BLaER1 treated with 17β-estradiol and CSF1 and Interleukin-3, amounts not matched to agents 10 nM and 100 nM (cell line): ENCODE measurements at regions not wholly inside any gene's neighbourhood (a gene's known extent, or its start where the extent isn't known, plus 50 kb on each side); places are given as distances from the start of the nearest gene placed in this dataset.

ENCODE experiments used
- H3K27ac ChIP-seq, 11 experiments: shearing (Covaris generic); formaldehyde crosslinking; 2 replicates each; pipeline ENCODE4 v1.8.1; 2022
- H3K27me3 ChIP-seq, 11 experiments: shearing (Covaris generic); formaldehyde crosslinking; 2 replicates each; pipeline ENCODE4 v1.8.1; 2022
- H3K36me3 ChIP-seq, 11 experiments: shearing (Covaris generic); formaldehyde crosslinking; 2 replicates each; pipeline ENCODE4 v1.8.1; 2022
- H3K4me1 ChIP-seq, 10 experiments: shearing (Covaris generic); formaldehyde crosslinking; 2 replicates each; pipeline ENCODE4 v1.8.1; 2022
- H3K4me2 ChIP-seq, 11 experiments: shearing (Covaris generic); formaldehyde crosslinking; 2 replicates each; pipeline ENCODE4 v1.8.1; 2022
- H3K4me3 ChIP-seq, 10 experiments: shearing (Covaris generic); formaldehyde crosslinking; 2 replicates each; pipeline ENCODE4 v1.8.1; 2022
- H3K9ac ChIP-seq, 11 experiments: shearing (Covaris generic); formaldehyde crosslinking; 2 replicates each; pipeline ENCODE4 v1.8.1; 2022
- H3K9me3 ChIP-seq, 11 experiments: shearing (Covaris generic); formaldehyde crosslinking; replicated peaks in 1 of 11; 2 replicates each; pipeline ENCODE4 v1.8.1; 2022
- H4K20me1 ChIP-seq, 11 experiments: shearing (Covaris generic); formaldehyde crosslinking; 2 replicates each; pipeline ENCODE4 v1.8.1; 2022
- Cebpa-rat ChIP-seq, 11 experiments: shearing (Covaris generic); IDR thresholded peaks; 2 replicates each; pipeline ENCODE4 v1.8.1; 2022

GRCh38 chr13:110037925-110038573, 251.7 kb upstream of the IRS2 start:
- no peak for TF ChIP-seq Cebpa-rat (IDR thresholded peaks at IDR 0.05)
- H3K9me3 ChIP-seq = peaks cover 0 to 40% (median 27%) of the 10 kb centered on the region in 11 experiments; a peak in 15 of 22 replicates
- H3K4me2 ChIP-seq = peak overlapping the region; percentile 34 to 71 (median 57)
- H3K36me3 ChIP-seq = peaks cover 0 to 16% (median 7%) of the 10 kb centered on the region in 11 experiments; a peak in 7 of 22 replicates
- H3K27me3 ChIP-seq = no peaks in the 10 kb centered on the region
- peaks cover 19 to 76% (median 50%) of the 10 kb centered on the region in 10 experiments for H3K4me1 ChIP-seq
- H3K4me3 ChIP-seq = no peak overlapping the region
- no peaks in the 10 kb centered on the region for H4K20me1 ChIP-seq
- H3K27ac ChIP-seq = no peak overlapping the region
- no peak overlapping the region for H3K9ac ChIP-seq

- H4K20me1 ChIP-seq = no peaks in the 10 kb centered on the region
Measured at GRCh38 chr13:110036060-110036459, 249.7 kb upstream of the IRS2 start.

GRCh38 chr13:110034031-110034549, 247.7 kb upstream of the IRS2 start:
- H4K20me1 ChIP-seq = no peaks in the 10 kb centered on the region
- H3K9ac ChIP-seq = peak overlapping the region in 2 of 11 experiments; percentile 29; a peak in 3 of 22 replicates
- no peak for TF ChIP-seq Cebpa-rat (IDR thresholded peaks at IDR 0.05)
- peak overlapping the region in 9 of 11 experiments; percentile 21 to 82 (median 57); a peak in 16 of 22 replicates for H3K4me2 ChIP-seq
- H3K36me3 ChIP-seq = peaks cover 0 to 43% (median 12%) of the 10 kb centered on the region in 11 experiments; a peak in 12 of 22 replicates
- peaks cover 10 to 78% (median 49%) of the 10 kb centered on the region in 10 experiments for H3K4me1 ChIP-seq
- H3K4me3 ChIP-seq = 0 out of 20 replicates have a peak overlapping the region, but pooled peaks of 1 of the 10 experiments have one; percentile 15
- peaks cover 4 to 67% (median 50%) of the 10 kb centered on the region in 11 experiments; a peak in 20 of 22 replicates for H3K9me3 ChIP-seq
- peak overlapping the region in 4 of 11 experiments; percentile 45 to 53 (median 47); a peak in 7 of 22 replicates for H3K27ac ChIP-seq
- no peaks in the 10 kb centered on the region for H3K27me3 ChIP-seq

More at GRCh38 chr13:110036060-110036459, 249.7 kb upstream of the IRS2 start:
- no peak overlapping the region for H3K4me3 ChIP-seq
- TF ChIP-seq Cebpa-rat (IDR thresholded peaks at IDR 0.05) = no peak
- no peaks in the 10 kb centered on the region for H3K27me3 ChIP-seq
- peaks cover 6 to 54% (median 45%) of the 10 kb centered on the region in 11 experiments; a peak in 20 of 22 replicates for H3K9me3 ChIP-seq
- peak overlapping the region in 3 of 11 experiments; percentile 10 to 49 (median 19); a peak in 2 of 22 replicates for H3K4me2 ChIP-seq
- no peak overlapping the region for H3K9ac ChIP-seq
- H3K36me3 ChIP-seq = peaks cover 0 to 36% (median 12%) of the 10 kb centered on the region in 11 experiments; a peak in 12 of 22 replicates
- H3K27ac ChIP-seq = no peak overlapping the region
- H3K4me1 ChIP-seq = peaks cover 10 to 72% (median 40%) of the 10 kb centered on the region in 10 experiments

GRCh38 chr13:110032969-110033368, 246.6 kb upstream of the IRS2 start:
- H3K4me2 ChIP-seq = peak overlapping the region in 3 of 11 experiments; percentile 46 to 82 (median 73); a peak in 3 of 22 replicates
- no peaks in the 10 kb centered on the region for H3K27me3 ChIP-seq
- H3K36me3 ChIP-seq = peaks cover 0 to 39% (median 12%) of the 10 kb centered on the region in 11 experiments; a peak in 12 of 22 replicates
- no peaks in the 10 kb centered on the region for H4K20me1 ChIP-seq
- peaks cover 3 to 67% (median 44%) of the 10 kb centered on the region in 11 experiments; a peak in 20 of 22 replicates for H3K9me3 ChIP-seq
- no peak overlapping the region for H3K4me3 ChIP-seq
- peaks cover 5 to 67% (median 39%) of the 10 kb centered on the region in 10 experiments for H3K4me1 ChIP-seq
- H3K27ac ChIP-seq = no peak overlapping the region
- H3K9ac ChIP-seq = no peak overlapping the region
- TF ChIP-seq Cebpa-rat (IDR thresholded peaks at IDR 0.05) = no peak

- Histone ChIP-seq H3K4me3 (no peak overlapping the region; a peak in 1 of 20 replicates), H3K27ac (no peak overlapping the region), H4K20me1 (no peaks in the 10 kb centered on the region), H3K27me3 (no peaks in the 10 kb centered on the region), H3K4me2 (peak overlapping the region in 7 of 11 experiments; percentile 7 to 57 (median 54); a peak in 13 of 22 replicates), H3K4me1 (peaks cover 0 to 45% (median 30%) of the 10 kb centered on the region in 10 experiments; a peak in 16 of 20 replicates), H3K9ac (no peak overlapping the region), H3K9me3 (peaks cover 3 to 63% (median 33%) of the 10 kb centered on the region in 11 experiments; a peak in 19 of 22 replicates), H3K36me3 (peaks cover 0 to 36% (median 7%) of the 10 kb centered on the region in 11 experiments; a peak in 11 of 22 replicates)
- TF ChIP-seq Cebpa-rat (IDR thresholded peaks at IDR 0.05) = no peak
Measured at GRCh38 chr13:110030394-110030928, 244.1 kb upstream of the IRS2 start.

GRCh38 chr13:110028838-110029621, 242.6 kb upstream of the IRS2 start:
- TF ChIP-seq Cebpa-rat (IDR thresholded peaks at IDR 0.05) = no peak
- Histone ChIP-seq H3K36me3 (peaks cover 0 to 36% (median 7%) of the 10 kb centered on the region in 11 experiments; a peak in 11 of 22 replicates), H3K4me2 (no peak overlapping the region), H3K4me1 (peaks cover 9 to 45% (median 29%) of the 10 kb centered on the region in 10 experiments), H3K27me3 (no peaks in the 10 kb centered on the region), H4K20me1 (no peaks in the 10 kb centered on the region), H3K9ac (no peak overlapping the region), H3K4me3 (no peak overlapping the region), H3K27ac (no peak overlapping the region), H3K9me3 (peaks cover 3 to 65% (median 33%) of the 10 kb centered on the region in 11 experiments; a peak in 19 of 22 replicates)

GRCh38 chr13:110028311-110028710, 241.9 kb upstream of the IRS2 start:
- Histone ChIP-seq H3K27me3 (no peaks in the 10 kb centered on the region), H3K9me3 (peaks cover 3 to 60% (median 32%) of the 10 kb centered on the region in 11 experiments; a peak in 19 of 22 replicates), H3K4me1 (peaks cover 13 to 45% (median 29%) of the 10 kb centered on the region in 10 experiments), H3K4me3 (no peak overlapping the region), H3K9ac (no peak overlapping the region), H3K4me2 (no peak overlapping the region), H4K20me1 (no peaks in the 10 kb centered on the region), H3K27ac (no peak overlapping the region), H3K36me3 (peaks cover 0 to 36% (median 7%) of the 10 kb centered on the region in 11 experiments; a peak in 11 of 22 replicates)
- no peak for TF ChIP-seq Cebpa-rat (IDR thresholded peaks at IDR 0.05)
